Neural progenitor cell (in vitro differentiated cells): ENCODE measurements at regions not wholly inside any gene's neighbourhood (a gene's known extent, or its start where the extent isn't known, plus 50 kb on each side); places are given as distances from the start of the nearest gene placed in this dataset.

Experiments
- DNase-seq: peaks from one replicate; pipeline ENCODE4 v3.0.0-alpha.2; 2016; ENCODE audit warnings: low spot score
- H2AFZ ChIP-seq: fragments of 200-600 bp; sonication (generic); replicated peaks from 2 replicates; pipeline ENCODE4 v1.6.1; 2016; ENCODE audit warnings: antibody characterized with exemption
- H3F3A ChIP-seq: fragments of 200-600 bp; sonication (generic); 2 replicates; pipeline ENCODE4 v1.6.1; 2016; ENCODE audit warnings: antibody characterized with exemption, low read depth
- H3K27ac ChIP-seq: fragments of 200-600 bp; sonication (generic); 2 replicates; pipeline ENCODE4 v1.5.1; 2016; ENCODE audit warnings: mild to moderate bottlenecking
- H3K27me3 ChIP-seq: fragments of 200-600 bp; sonication (generic); 2 replicates; pipeline ENCODE4 v1.6.1; 2016; ENCODE audit warnings: mild to moderate bottlenecking, moderate library complexity
- H3K36me3 ChIP-seq: fragments of 200-600 bp; sonication (generic); 2 replicates; pipeline ENCODE4 v1.5.1; 2016
- H3K4me1 ChIP-seq: fragments of 200-600 bp; sonication (generic); 2 replicates; pipeline ENCODE4 v1.6.1; 2016; ENCODE audit warnings: mixed run types
- H3K4me2 ChIP-seq: fragments of 200-600 bp; sonication (generic); 2 replicates; pipeline ENCODE4 v1.6.1; 2016
- H3K4me3 ChIP-seq: fragments of 200-600 bp; sonication (generic); 2 replicates; pipeline ENCODE4 v1.5.1; 2016
- H3K79me2 ChIP-seq: fragments of 200-600 bp; sonication (generic); 2 replicates; pipeline ENCODE4 v1.6.1; 2016; ENCODE audit warnings: low read depth
- H3K9ac ChIP-seq: fragments of 200-600 bp; sonication (generic); 2 replicates; pipeline ENCODE4 v1.6.1; 2016
- H3K9me3 ChIP-seq: fragments of 200-600 bp; sonication (generic); 2 replicates; pipeline ENCODE4 v1.5.1; 2016; ENCODE audit warnings: low read depth
- H4K20me1 ChIP-seq: fragments of 200-600 bp; sonication (generic); 2 replicates; pipeline ENCODE4 v1.6.1; 2016; ENCODE audit warnings: low read depth
- H3K27ac Mint-ChIP-seq: 3 replicates; pipeline ENCODE4 v1.8.0; 2021; ENCODE audit warnings: mixed read lengths
- H3K27me3 Mint-ChIP-seq: 2 replicates; pipeline ENCODE4 v1.8.0; 2022; ENCODE audit warnings: low read depth, mild to moderate bottlenecking, inconsistent platforms, moderate library complexity, mixed read lengths; ENCODE audit not compliant: insufficient read depth
- H3K36me3 Mint-ChIP-seq: 3 replicates; pipeline ENCODE4 v1.8.0; 2021; ENCODE audit warnings: mixed read lengths
- H3K4me1 Mint-ChIP-seq: 3 replicates; pipeline ENCODE4 v1.8.0; 2021; ENCODE audit warnings: mixed read lengths
- H3K4me3 Mint-ChIP-seq: 3 replicates; pipeline ENCODE4 v1.8.0; 2021; ENCODE audit warnings: mild to moderate bottlenecking, moderate library complexity, mixed read lengths
- H3K9me3 Mint-ChIP-seq: 3 replicates; pipeline ENCODE4 v1.8.0; 2020; ENCODE audit warnings: mixed read lengths
- EZH2 ChIP-seq: fragments of 200-600 bp; sonication (generic); IDR thresholded peaks from 2 replicates; pipeline ENCODE4 v1.6.1; 2017; ENCODE audit warnings: antibody characterized with exemption, mild to moderate bottlenecking, moderate library complexity
- EZH2phosphoT487 ChIP-seq: fragments of 200-600 bp; sonication (generic); IDR thresholded peaks from 2 replicates; pipeline ENCODE4 v1.6.1; 2017; ENCODE audit warnings: antibody characterized with exemption
- TF ChIP-seq, protein P1 (sequence below): fragments of 200-600 bp; sonication (generic); IDR thresholded peaks from 2 replicates; pipeline ENCODE4 v1.5.1; 2017; ENCODE audit warnings: antibody characterized with exemption, mild to moderate bottlenecking

DNA sequence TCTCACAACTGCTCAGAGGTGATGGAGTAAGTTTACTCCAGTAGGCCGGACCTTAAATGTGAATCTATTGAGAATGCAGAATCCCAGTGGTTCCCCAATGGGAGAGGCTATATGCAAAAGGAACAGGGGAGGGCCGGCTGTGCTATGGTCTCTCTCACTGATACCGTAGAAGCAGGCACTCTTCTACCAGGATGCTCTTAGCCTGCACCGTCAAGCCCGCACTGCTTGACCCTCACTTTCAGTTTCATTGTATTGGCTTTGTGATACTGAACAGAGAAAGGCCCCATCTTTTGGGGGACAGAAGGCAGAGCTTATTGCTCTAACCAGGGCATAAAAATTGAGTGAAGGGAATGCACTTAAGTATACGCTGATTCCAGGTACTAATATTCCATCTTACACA, 615.0 kb upstream of the RGMB start:
- Histone ChIP-seq H3K9me3 (no peaks in the 10 kb centered on the region), H4K20me1 (no peaks in the 10 kb centered on the region), H3K4me3 (no peak overlapping the region), H3F3A (no peaks in the 10 kb centered on the region), H3K9ac (no peak overlapping the region), H3K27ac (no peak overlapping the region), H3K36me3 (no peaks in the 10 kb centered on the region), H3K27me3 (no peaks in the 10 kb centered on the region), H3K79me2 (no peaks in the 10 kb centered on the region), H3K4me2 (no peak overlapping the region), H3K4me1 (no peaks in the 10 kb centered on the region), H2AFZ (no peak overlapping the region)
- H3K9me3 Mint-ChIP-seq: peaks cover 2% of the 10 kb centered on the region
- H3K4me3 Mint-ChIP-seq: no peak overlapping the region
- no peak overlapping the region for H3K27ac Mint-ChIP-seq
- TF ChIP-seq, protein P1, sequence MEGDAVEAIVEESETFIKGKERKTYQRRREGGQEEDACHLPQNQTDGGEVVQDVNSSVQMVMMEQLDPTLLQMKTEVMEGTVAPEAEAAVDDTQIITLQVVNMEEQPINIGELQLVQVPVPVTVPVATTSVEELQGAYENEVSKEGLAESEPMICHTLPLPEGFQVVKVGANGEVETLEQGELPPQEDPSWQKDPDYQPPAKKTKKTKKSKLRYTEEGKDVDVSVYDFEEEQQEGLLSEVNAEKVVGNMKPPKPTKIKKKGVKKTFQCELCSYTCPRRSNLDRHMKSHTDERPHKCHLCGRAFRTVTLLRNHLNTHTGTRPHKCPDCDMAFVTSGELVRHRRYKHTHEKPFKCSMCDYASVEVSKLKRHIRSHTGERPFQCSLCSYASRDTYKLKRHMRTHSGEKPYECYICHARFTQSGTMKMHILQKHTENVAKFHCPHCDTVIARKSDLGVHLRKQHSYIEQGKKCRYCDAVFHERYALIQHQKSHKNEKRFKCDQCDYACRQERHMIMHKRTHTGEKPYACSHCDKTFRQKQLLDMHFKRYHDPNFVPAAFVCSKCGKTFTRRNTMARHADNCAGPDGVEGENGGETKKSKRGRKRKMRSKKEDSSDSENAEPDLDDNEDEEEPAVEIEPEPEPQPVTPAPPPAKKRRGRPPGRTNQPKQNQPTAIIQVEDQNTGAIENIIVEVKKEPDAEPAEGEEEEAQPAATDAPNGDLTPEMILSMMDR: no peak
- TF ChIP-seq EZH2: no peak
- TF ChIP-seq EZH2phosphoT487: no peak
- H3K36me3 Mint-ChIP-seq: no peaks in the 10 kb centered on the region
- no peak for DNase-seq
- H3K4me1 Mint-ChIP-seq: no peaks in the 10 kb centered on the region
- peaks cover 3% of the 10 kb centered on the region for H3K27me3 Mint-ChIP-seq

DNA sequence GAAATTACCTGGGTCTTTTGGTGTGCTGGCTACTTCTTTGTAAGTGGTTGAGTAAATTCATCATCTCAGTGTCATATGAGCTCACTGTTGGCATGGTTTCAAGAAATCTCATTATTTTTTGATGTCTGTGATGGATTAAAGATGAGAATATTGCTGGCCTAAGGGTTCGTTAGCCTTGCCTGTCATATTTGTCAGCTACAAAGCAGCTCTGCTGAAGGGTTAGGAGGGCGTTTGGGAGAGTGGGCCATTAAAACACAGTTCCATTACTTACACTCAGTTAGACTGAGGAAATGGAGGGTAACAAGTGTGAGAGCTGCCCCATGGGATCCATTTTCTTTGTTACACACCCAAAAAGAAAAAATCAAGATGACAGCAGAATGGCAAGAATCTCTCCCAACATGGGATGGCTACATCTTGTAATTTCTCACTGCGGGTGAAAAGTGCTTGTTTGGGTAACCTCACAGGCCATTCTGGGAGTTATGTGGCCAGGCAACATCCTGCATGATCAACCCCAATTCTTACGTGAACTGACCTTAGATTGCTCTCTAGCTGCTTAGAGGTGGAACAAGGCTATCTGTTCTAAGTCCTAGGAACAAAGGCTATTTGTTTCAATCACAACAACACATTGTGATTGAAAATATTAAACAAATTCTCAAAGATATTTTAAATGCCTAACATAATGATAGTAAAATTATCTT, 609.5 kb upstream of the RGMB start:
- no peak for DNase-seq
- Histone ChIP-seq H3K4me2 (no peak overlapping the region), H3K27me3 (no peaks in the 10 kb centered on the region), H3K9me3 (no peaks in the 10 kb centered on the region), H3K79me2 (no peaks in the 10 kb centered on the region), H4K20me1 (no peaks in the 10 kb centered on the region), H2AFZ (peak overlapping the region; percentile 60), H3K4me3 (no peak overlapping the region), H3K9ac (no peak overlapping the region), H3K27ac (no peak overlapping the region), H3K4me1 (no peaks in the 10 kb centered on the region), H3K36me3 (no peaks in the 10 kb centered on the region), H3F3A (no peaks in the 10 kb centered on the region)
- no peaks in the 10 kb centered on the region for H3K27me3 Mint-ChIP-seq
- H3K4me3 Mint-ChIP-seq: no peak overlapping the region
- TF ChIP-seq EZH2phosphoT487 (no peak), EZH2 (no peak)
- TF ChIP-seq, protein P1: no peak
- H3K27ac Mint-ChIP-seq: no peak overlapping the region
- peaks cover 2% of the 10 kb centered on the region for H3K9me3 Mint-ChIP-seq
- H3K4me1 Mint-ChIP-seq: no peaks in the 10 kb centered on the region
- H3K36me3 Mint-ChIP-seq: no peaks in the 10 kb centered on the region

DNA sequence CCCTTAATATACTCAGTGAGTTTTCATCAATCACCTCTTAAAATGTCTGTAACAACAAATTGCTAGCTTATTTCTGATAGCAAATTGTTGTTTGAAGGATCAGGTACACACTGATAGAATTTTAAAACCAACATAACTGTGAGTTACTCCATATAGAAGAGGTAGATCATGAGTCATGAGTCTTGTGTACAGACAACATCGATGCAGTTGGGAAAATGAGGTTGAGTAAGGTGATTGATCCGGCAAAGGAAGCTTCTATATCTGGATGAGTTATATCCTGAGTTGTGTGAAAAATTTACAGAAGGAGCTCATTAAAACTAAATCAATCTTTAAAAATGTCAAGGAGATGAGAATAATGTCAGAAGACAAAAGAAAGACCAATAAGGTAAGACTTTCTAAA, 604.6 kb upstream of the RGMB start:
- Mint-ChIP-seq H3K4me3 (no peak overlapping the region), H3K27me3 (no peaks in the 10 kb centered on the region), H3K27ac (no peak overlapping the region), H3K36me3 (no peaks in the 10 kb centered on the region), H3K4me1 (no peaks in the 10 kb centered on the region), H3K9me3 (no peaks in the 10 kb centered on the region)
- no peaks in the 10 kb centered on the region for H3K27me3 ChIP-seq
- TF ChIP-seq EZH2phosphoT487 (no peak), EZH2 (no peak)
- TF ChIP-seq, protein P1: no peak
- no peak for DNase-seq
- no peak overlapping the region for H2AFZ ChIP-seq
- no peaks in the 10 kb centered on the region for H3F3A ChIP-seq
- H3K36me3 ChIP-seq: no peaks in the 10 kb centered on the region
- no peak overlapping the region for H3K9ac ChIP-seq
- no peak overlapping the region for H3K4me3 ChIP-seq
- no peaks in the 10 kb centered on the region for H3K4me1 ChIP-seq
- no peak overlapping the region for H3K27ac ChIP-seq
- no peaks in the 10 kb centered on the region for H4K20me1 ChIP-seq
- H3K4me2 ChIP-seq: no peak overlapping the region
- no peaks in the 10 kb centered on the region for H3K79me2 ChIP-seq
- H3K9me3 ChIP-seq: no peaks in the 10 kb centered on the region
